Spleen (tissue), 11 donors: ENCODE measurements at regions not wholly inside any gene's neighbourhood (a gene's known extent, or its start where the extent isn't known, plus 50 kb on each side); places are given as distances from the start of the nearest gene placed in this dataset.
"Not testable (repeated sequence)": the region's sequence is repeated elsewhere in the genome, so short reads cannot be mapped to it uniquely, and the experiment has no call there.

Source experiments
- DNase-seq: peaks from one replicate; pipeline ENCODE4 v3.0.0-alpha.2; 2020
- H3K27ac ChIP-seq, 8 donors: fragments of 200-600 bp; sonication (generic) in 7 of 8; 1 replicate in 4 of 8; 2 replicates in 4 of 8; pipeline versions ENCODE4 v1.5.0 to v1.8.0; 2016 to 2021; ENCODE audit warnings: inconsistent platforms in 4 of 8, mild to moderate bottlenecking in 4 of 8, moderate library complexity in 1 of 8
- H3K27me3 ChIP-seq, 7 donors: fragments of 200-600 bp; sonication (generic) in 6 of 7; replicated peaks in 1 of 7; 1 replicate in 4 of 7; 2 replicates in 3 of 7; pipeline versions ENCODE4 v1.5.0 to v1.8.0; 2016 to 2021; ENCODE audit warnings: inconsistent platforms in 3 of 7, mild to moderate bottlenecking in 1 of 7
- H3K36me3 ChIP-seq, 6 donors: fragments of 200-600 bp; sonication (generic) in 5 of 6; 1 replicate in 4 of 6; 2 replicates in 2 of 6; pipeline versions ENCODE4 v1.5.0 to v1.8.0; 2016 to 2021; ENCODE audit warnings: inconsistent platforms in 2 of 6
- H3K4me1 ChIP-seq, 6 donors: fragments of 200-600 bp; sonication (generic) in 5 of 6; 1 replicate in 3 of 6; 2 replicates in 3 of 6; pipeline versions ENCODE4 v1.5.0 to v1.8.0; 2016 to 2021; ENCODE audit warnings: inconsistent platforms in 3 of 6
- H3K4me3 ChIP-seq, 8 donors: fragments of 200-600 bp; sonication (generic) in 7 of 8; 1 replicate in 4 of 8; 2 replicates in 4 of 8; pipeline versions ENCODE4 v1.5.0 to v1.8.0; 2016 to 2021; ENCODE audit warnings: inconsistent platforms in 4 of 8, mild to moderate bottlenecking in 4 of 8, moderate library complexity in 2 of 8
- H3K9me3 ChIP-seq, 8 donors: fragments of 200-600 bp; sonication (generic) in 7 of 8; 1 replicate in 4 of 8; 2 replicates in 4 of 8; pipeline versions ENCODE4 v1.5.0 to v1.8.0; 2016 to 2021; ENCODE audit warnings: inconsistent platforms in 4 of 8
- POLR2A ChIP-seq, 3 donors: fragments of 450-650 bp; IDR thresholded peaks; one replicate each; pipeline ENCODE4 v1.5.1; 2017; ENCODE audit warnings: antibody characterized with exemption in 3 of 3, mild to moderate bottlenecking in 1 of 3
- POLR2AphosphoS5 ChIP-seq, 3 donors: sonication (generic); formaldehyde crosslinking; IDR thresholded peaks; one replicate each; pipeline ENCODE4 v1.5.1; 2017; ENCODE audit warnings: antibody characterized with exemption in 3 of 3
- WGBS, 5 donors: extraction: QIAGEN DNeasy Blood & Tissue Kit in 3 of 5; methylation state at CpG; one replicate each; pipeline versions ENCODE4 v1.1.5 to v1.1.7; 2013 to 2018; 5-methylcytosine and 5-hydroxymethylcytosine counted together
- intact Hi-C: fragments of 100-400 bp; cut with DNase I; formaldehyde crosslinking; loops from one replicate; pipeline ENCODE4 v1.15.0; 2023; ENCODE audit warnings: low total_unique reads
- TF ChIP-seq, protein P1 (sequence below), 11 experiments: fragments of 200-600 bp in 7 of 11; fragments of 450-650 bp in 4 of 11; sonication (generic) in 4 of 11; IDR thresholded peaks in 8 of 11; conservative IDR thresholded peaks in 3 of 11; 1 replicate in 7 of 11; 2 replicates in 4 of 11; pipeline versions ENCODE4 v1.4.0 to v1.8.0; 2016 to 2021; ENCODE audit warnings: antibody characterized with exemption in 11 of 11, inconsistent platforms in 4 of 11, mild to moderate bottlenecking in 1 of 11
- donor health status: healthy with polysubstance abuse.
- donor health status: DM: no; HTN: no; CAD: no; lungs with moderate emphysema.
- donor health status: DM: no; HTN: no; CAD: no.
- donor health status: Bipolar disorder and iron deficiency.
- donor health status: healthy.
- donor health status: DM: no; HTN: no; CAD: no.
- donor health status: DM: yes; HTN: yes; CAD: no.

DNA sequence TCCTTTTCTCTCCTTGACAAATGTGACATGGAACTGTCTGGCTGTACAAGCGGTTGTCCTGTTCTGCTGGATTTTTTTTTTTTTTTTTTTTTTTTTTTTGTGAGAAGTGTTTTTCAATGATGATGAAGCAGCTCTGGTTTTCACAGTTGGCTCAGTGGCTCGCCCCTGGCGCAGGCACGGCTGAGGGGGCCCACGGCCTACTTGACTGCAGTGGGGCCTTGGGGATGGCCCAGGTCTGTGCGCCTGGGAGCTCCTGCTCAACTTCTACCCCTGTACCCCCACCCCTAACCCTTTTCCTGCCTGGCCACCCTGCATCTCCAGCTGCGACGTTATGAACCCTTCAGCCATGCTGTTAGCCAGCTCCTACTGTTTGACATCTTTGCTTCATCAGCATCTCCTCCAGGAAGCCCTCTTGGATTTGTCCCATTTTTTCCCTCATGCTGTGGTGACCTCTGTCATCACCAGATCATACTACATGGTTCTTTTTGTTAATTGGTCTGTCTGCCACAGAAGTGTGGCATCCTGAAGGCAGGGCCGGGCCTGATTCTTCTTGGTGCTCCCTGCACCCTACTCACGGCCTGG, 167.9 kb downstream of the INHBB start:
- peaks cover 0 to 75% (median 5%) of the 10 kb centered on the region in 7 donors for H3K27me3 ChIP-seq
- no peak overlapping the region for H3K4me3 ChIP-seq
- intact Hi-C loops = no loop called here
- H3K27ac ChIP-seq = no peak overlapping the region
- TF ChIP-seq POLR2AphosphoS5 (IDR thresholded peaks at IDR 0.05) (no peak), POLR2A (IDR thresholded peaks at IDR 0.05) (no peak)
- TF ChIP-seq, protein P1, sequence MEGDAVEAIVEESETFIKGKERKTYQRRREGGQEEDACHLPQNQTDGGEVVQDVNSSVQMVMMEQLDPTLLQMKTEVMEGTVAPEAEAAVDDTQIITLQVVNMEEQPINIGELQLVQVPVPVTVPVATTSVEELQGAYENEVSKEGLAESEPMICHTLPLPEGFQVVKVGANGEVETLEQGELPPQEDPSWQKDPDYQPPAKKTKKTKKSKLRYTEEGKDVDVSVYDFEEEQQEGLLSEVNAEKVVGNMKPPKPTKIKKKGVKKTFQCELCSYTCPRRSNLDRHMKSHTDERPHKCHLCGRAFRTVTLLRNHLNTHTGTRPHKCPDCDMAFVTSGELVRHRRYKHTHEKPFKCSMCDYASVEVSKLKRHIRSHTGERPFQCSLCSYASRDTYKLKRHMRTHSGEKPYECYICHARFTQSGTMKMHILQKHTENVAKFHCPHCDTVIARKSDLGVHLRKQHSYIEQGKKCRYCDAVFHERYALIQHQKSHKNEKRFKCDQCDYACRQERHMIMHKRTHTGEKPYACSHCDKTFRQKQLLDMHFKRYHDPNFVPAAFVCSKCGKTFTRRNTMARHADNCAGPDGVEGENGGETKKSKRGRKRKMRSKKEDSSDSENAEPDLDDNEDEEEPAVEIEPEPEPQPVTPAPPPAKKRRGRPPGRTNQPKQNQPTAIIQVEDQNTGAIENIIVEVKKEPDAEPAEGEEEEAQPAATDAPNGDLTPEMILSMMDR (IDR thresholded peaks at IDR 0.05 in 8 of 11, conservative IDR thresholded peaks at IDR 0.05 in 3 of 11) = no peak
- H3K36me3 ChIP-seq = no peaks in the 10 kb centered on the region
- no peak for DNase-seq
- peaks cover 0 to 13% (median 6%) of the 10 kb centered on the region in 6 donors for H3K4me1 ChIP-seq
- no peaks in the 10 kb centered on the region for H3K9me3 ChIP-seq
- 81 to 91% (median 86%) methylated on average over 10 of the region's 10 CpGs for WGBS, 5 donors

- 84 to 94% (median 86%) methylated on average over 8 of the region's 8 CpGs for WGBS, 5 donors
- intact Hi-C loops = no loop called here
- TF ChIP-seq, protein P1 (IDR thresholded peaks at IDR 0.05 in 8 of 11, conservative IDR thresholded peaks at IDR 0.05 in 3 of 11) = no peak
- TF ChIP-seq POLR2A (IDR thresholded peaks at IDR 0.05) = no peak
- Histone ChIP-seq H3K4me1 (peaks cover 0 to 7% (median 2%) of the 10 kb centered on the region in 6 donors), H3K27ac (no peak overlapping the region), H3K9me3 (no peaks in the 10 kb centered on the region), H3K4me3 (no peak overlapping the region), H3K27me3 (peaks cover 0 to 82% (median 5%) of the 10 kb centered on the region in 7 donors), H3K36me3 (no peaks in the 10 kb centered on the region)
- DNase-seq = no peak
Measured at GRCh38 chr2:120514521-120514920, 168.6 kb downstream of the INHBB start.

DNA sequence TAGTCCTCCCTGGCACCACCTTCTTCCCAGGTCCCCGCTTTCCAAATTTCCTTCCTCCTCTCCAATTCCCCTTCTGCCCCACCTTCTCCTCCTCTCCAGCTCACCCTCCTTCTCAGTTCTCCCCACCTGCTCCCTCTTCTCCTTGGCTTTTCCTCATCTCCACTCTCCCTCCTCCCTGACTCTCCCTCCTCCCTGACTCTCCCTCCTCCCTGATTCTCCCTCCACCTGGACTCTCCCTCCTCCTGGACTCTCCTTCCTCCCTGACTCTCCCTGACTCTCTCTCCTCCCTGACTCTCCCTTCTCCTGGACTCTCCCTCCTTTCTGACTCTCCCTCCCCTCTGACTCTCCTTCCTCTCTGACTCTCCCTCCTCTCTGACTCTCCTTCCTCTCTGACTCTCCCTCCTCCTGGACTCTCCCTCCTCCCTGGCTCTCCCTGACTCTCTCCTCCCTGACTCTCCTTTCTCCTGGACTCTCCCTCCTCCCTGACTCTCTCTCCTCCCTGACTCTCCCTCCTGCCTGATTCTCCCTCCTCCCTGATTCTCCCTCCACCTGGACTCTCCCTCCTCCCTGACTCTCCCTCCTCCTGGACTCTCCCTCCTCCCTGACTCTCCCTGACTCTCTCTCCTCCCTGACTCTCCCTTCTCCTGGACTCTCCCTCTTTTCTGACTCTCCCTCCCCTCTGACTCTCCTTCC, 169.3 kb downstream of the INHBB start:
- H3K36me3 ChIP-seq, DNase-seq, H3K4me1 ChIP-seq, intact Hi-C loops, H3K27ac ChIP-seq, H3K4me3 ChIP-seq, H3K9me3 ChIP-seq: not testable (repeated sequence)
- peaks cover 0 to 84% (median 8%) of the 10 kb centered on the region in 7 donors for H3K27me3 ChIP-seq
- WGBS, 5 donors = 88 to 100% (median 92%) methylated on average over 1 of the region's 1 CpG

GRCh38 chr2:120515759-120516678, 170.1 kb downstream of the INHBB start:
- 73 to 82% (median 74%) methylated on average over 5 of the region's 5 CpGs for WGBS, 5 donors
- intact Hi-C loops = no loop called here
- Histone ChIP-seq H3K9me3 (no peaks in the 10 kb centered on the region), H3K27ac (no peak overlapping the region), H3K36me3 (no peaks in the 10 kb centered on the region), H3K4me1 (no peaks in the 10 kb centered on the region), H3K27me3 (peaks cover 0 to 83% (median 8%) of the 10 kb centered on the region in 7 donors), H3K4me3 (no peak overlapping the region)
- TF ChIP-seq, protein P1 (IDR thresholded peaks at IDR 0.05 in 8 of 11, conservative IDR thresholded peaks at IDR 0.05 in 3 of 11) = no peak
- TF ChIP-seq POLR2A (IDR thresholded peaks at IDR 0.05) = no peak
- no peak for TF ChIP-seq POLR2AphosphoS5 (IDR thresholded peaks at IDR 0.05)
- DNase-seq = no peak
